ENCODE measurements at regions not wholly inside any gene's neighbourhood (a gene's known extent, or its start where the extent isn't known, plus 50 kb on each side); places are given as distances from the start of the nearest gene placed in this dataset.

- peaks cover 10% of the 10 kb centered on the region for H3K4me1 Mint-ChIP-seq
- H3K9me3 Mint-ChIP-seq = no peaks in the 10 kb centered on the region
- H3F3A ChIP-seq (replicated peaks; ENCODE audit: low read depth) = no peaks in the 10 kb centered on the region
- no peak overlapping the region for H3K27ac Mint-ChIP-seq
- H3K4me3 Mint-ChIP-seq = no peak overlapping the region
- no peak overlapping the region for H2AFZ ChIP-seq
- no peaks in the 10 kb centered on the region for H3K27me3 ChIP-seq (ENCODE audit: insufficient read depth)
- peaks cover 4% of the 10 kb centered on the region; the same call in 1 of the 2 replicates for H3K4me1 ChIP-seq (ENCODE audit: insufficient read depth)
- H3K4me2 ChIP-seq = no peak overlapping the region
- no peaks in the 10 kb centered on the region for H3K9me2 ChIP-seq (ENCODE audit: insufficient read depth)
- H3K27me3 Mint-ChIP-seq (ENCODE audit: insufficient read depth, low read depth, poor library complexity) = no peaks in the 10 kb centered on the region
- TF ChIP-seq EZH2 (IDR thresholded peaks at IDR 0.05; ENCODE audit: low read depth, unreplicated experiment) (no peak), EZH2phosphoT487 (IDR thresholded peaks at IDR 0.05; ENCODE audit: unreplicated experiment) (no peak), NANOG (IDR thresholded peaks at IDR 0.05; ENCODE audit: borderline replicate concordance) (no peak), REST (IDR thresholded peaks at IDR 0.05; ENCODE audit: unreplicated experiment) (no peak), POLR2AphosphoS5 (IDR thresholded peaks at IDR 0.05; ENCODE audit: low read depth) (no peak), JUNB (IDR thresholded peaks at IDR 0.05; ENCODE audit: unreplicated experiment) (no peak), ETS1 (IDR thresholded peaks at IDR 0.05) (no peak), STAT1 (IDR thresholded peaks at IDR 0.05; ENCODE audit: unreplicated experiment) (no peak), ZNF114 (CRISPR knock-in tag; IDR thresholded peaks at IDR 0.05) (no peak)
- no peak for ATAC-seq
- no peak overlapping the region for H3K4me3 ChIP-seq
- H4K20me1 ChIP-seq (replicated peaks; ENCODE audit: insufficient read depth) = no peaks in the 10 kb centered on the region
- H3K27ac ChIP-seq (ENCODE audit: low read depth) = no peak overlapping the region
- H3K36me3 Mint-ChIP-seq (ENCODE audit: low read depth) = no peaks in the 10 kb centered on the region
- no peak for DNase-seq (ENCODE audit: low spot score)
- H3K79me2 ChIP-seq (replicated peaks; ENCODE audit: insufficient read depth) = no peaks in the 10 kb centered on the region
- H3K36me3 ChIP-seq (ENCODE audit: insufficient read depth) = no peaks in the 10 kb centered on the region
Measured at GRCh38 chr4:103402198-103402597, 204.1 kb upstream of the CENPE start.

GRCh38 chr4:103400405-103400804 is 202.3 kb upstream of the CENPE start:
- Histone ChIP-seq H3K79me2 (replicated peaks; ENCODE audit: insufficient read depth) (no peaks in the 10 kb centered on the region), H3K4me1 (ENCODE audit: insufficient read depth) (peaks cover 4% of the 10 kb centered on the region; the same call in 1 of the 2 replicates), H4K20me1 (replicated peaks; ENCODE audit: insufficient read depth) (no peaks in the 10 kb centered on the region), H3K9me2 (ENCODE audit: insufficient read depth) (no peaks in the 10 kb centered on the region), H3K27me3 (ENCODE audit: insufficient read depth) (no peaks in the 10 kb centered on the region), H3K4me2 (no peak overlapping the region), H3F3A (replicated peaks; ENCODE audit: low read depth) (no peaks in the 10 kb centered on the region), H3K27ac (ENCODE audit: low read depth) (no peak overlapping the region), H3K36me3 (ENCODE audit: insufficient read depth) (no peaks in the 10 kb centered on the region), H3K4me3 (no peak overlapping the region), H2AFZ (no peak overlapping the region)
- Mint-ChIP-seq H3K4me1 (peaks cover 10% of the 10 kb centered on the region), H3K9me3 (no peaks in the 10 kb centered on the region), H3K27ac (no peak overlapping the region), H3K36me3 (ENCODE audit: low read depth) (no peaks in the 10 kb centered on the region), H3K27me3 (ENCODE audit: insufficient read depth, low read depth, poor library complexity) (no peaks in the 10 kb centered on the region), H3K4me3 (no peak overlapping the region)
- DNase-seq (ENCODE audit: low spot score) (no peak), ATAC-seq (no peak)
- TF ChIP-seq REST (IDR thresholded peaks at IDR 0.05; ENCODE audit: unreplicated experiment) (no peak), POLR2AphosphoS5 (IDR thresholded peaks at IDR 0.05; ENCODE audit: low read depth) (no peak), EZH2 (IDR thresholded peaks at IDR 0.05; ENCODE audit: low read depth, unreplicated experiment) (no peak), ETS1 (IDR thresholded peaks at IDR 0.05) (no peak), JUNB (IDR thresholded peaks at IDR 0.05; ENCODE audit: unreplicated experiment) (no peak)
